ENCODE measurements at regions not wholly inside any gene's neighbourhood (a gene's known extent, or its start where the extent isn't known, plus 50 kb on each side); places are given as distances from the start of the nearest gene placed in this dataset.

DNA sequence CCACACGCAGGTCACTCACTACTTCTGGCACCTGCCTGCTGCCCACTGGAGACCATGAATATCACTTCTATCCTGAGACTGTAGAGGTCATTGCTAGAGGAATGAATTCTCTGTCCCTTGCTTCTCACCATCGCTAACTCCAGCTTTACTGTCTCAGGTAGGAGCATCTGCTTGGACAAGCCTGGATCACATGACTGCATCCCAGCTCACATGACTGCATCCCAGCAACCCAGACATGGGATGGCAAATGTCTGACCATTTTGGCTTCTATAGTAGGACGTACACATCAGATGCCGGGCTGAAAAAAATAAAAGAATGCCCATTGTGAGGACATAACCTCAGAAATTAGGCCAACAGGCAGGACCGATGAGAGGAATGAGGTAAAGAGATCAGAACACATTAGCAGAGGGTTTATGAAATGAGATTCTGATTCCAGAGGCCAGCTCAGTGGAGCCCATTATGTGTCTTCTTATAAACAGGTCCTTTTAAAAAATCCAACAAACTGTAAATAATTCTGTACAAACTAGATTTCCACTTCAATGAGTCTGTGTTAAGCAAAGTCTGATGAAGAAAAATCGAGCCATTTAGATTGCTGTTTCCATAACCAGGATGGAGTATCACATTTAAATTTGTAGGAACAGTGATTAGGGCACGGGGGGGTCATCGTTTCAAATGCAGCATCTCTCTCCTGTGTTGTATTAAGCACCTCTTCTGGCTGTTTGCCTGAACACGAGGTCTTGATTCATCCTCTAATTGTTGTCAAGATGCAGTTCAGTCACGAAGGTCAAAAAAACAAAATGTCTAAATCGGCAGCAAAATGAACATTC, 126.7 kb downstream of the MTHFS start:
- Histone ChIP-seq H3K27me3 (no peaks in the 10 kb centered on the region), H3K4me3 (no peak overlapping the region), H3K27ac (no peak overlapping the region), H3K4me1 (no peaks in the 10 kb centered on the region), H3K9ac (ENCODE audit: low read depth in 2 of 2, low read length in 2 of 2) (no peak overlapping the region), H3K36me3 (no peaks in the 10 kb centered on the region), H3K9me3 (no peaks in the 10 kb centered on the region)
- intact Hi-C loops (cut with DNase I), result no loop called here
- TF ChIP-seq, protein P1, sequence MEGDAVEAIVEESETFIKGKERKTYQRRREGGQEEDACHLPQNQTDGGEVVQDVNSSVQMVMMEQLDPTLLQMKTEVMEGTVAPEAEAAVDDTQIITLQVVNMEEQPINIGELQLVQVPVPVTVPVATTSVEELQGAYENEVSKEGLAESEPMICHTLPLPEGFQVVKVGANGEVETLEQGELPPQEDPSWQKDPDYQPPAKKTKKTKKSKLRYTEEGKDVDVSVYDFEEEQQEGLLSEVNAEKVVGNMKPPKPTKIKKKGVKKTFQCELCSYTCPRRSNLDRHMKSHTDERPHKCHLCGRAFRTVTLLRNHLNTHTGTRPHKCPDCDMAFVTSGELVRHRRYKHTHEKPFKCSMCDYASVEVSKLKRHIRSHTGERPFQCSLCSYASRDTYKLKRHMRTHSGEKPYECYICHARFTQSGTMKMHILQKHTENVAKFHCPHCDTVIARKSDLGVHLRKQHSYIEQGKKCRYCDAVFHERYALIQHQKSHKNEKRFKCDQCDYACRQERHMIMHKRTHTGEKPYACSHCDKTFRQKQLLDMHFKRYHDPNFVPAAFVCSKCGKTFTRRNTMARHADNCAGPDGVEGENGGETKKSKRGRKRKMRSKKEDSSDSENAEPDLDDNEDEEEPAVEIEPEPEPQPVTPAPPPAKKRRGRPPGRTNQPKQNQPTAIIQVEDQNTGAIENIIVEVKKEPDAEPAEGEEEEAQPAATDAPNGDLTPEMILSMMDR (IDR thresholded peaks at IDR 0.05), result no peak
- no peak for DNase-seq

DNA sequence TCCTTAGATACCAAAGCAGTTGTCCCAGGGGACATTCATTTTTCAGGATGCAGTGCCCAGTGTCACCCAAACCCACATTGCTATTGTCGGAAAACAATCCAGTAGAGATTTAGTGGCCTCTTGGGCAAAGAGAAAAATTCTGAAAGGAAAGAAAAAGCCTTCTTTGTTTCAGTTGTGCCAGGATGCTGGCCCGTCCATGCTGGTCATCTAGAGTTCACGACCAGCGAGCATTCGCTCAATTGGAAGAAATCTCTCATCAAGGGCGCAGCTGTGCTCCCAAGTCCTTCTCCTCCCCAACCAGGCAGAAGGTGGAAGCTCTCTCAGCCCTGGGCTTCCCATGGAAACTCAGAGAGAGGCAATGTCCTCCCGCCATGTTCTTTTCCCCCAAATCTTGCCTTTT, 123.7 kb downstream of the MTHFS start:
- intact Hi-C loops (cut with DNase I), result no loop called here
- TF ChIP-seq, protein P1 (IDR thresholded peaks at IDR 0.05), result no peak
- Histone ChIP-seq H3K9ac (ENCODE audit: low read depth in 2 of 2, low read length in 2 of 2) (no peak overlapping the region), H3K4me3 (no peak overlapping the region), H3K36me3 (no peaks in the 10 kb centered on the region), H3K9me3 (no peaks in the 10 kb centered on the region), H3K27ac (no peak overlapping the region), H3K4me1 (no peaks in the 10 kb centered on the region), H3K27me3 (no peaks in the 10 kb centered on the region)
- no peak for DNase-seq

DNA sequence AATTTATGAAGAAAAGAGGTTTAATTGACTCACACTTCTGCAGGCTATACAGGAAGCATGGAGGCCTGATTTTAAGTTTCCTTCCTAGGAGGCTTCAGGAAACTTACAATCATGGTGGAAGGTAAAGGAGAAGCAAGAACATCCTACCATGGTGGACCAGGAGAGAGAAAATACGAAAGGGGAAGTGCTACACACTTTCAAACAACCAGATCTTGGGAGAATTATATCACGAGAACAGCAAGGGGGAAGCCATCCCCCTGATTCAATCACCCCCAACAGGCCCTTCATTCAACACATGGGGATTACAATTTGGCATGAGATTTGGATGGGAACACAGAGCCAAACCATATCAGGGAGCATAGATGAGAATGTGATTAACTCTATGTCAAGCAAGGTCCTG, 121.0 kb downstream of the MTHFS start:
- Histone ChIP-seq H3K4me3 (no peak overlapping the region), H3K27me3 (no peaks in the 10 kb centered on the region), H3K9ac (ENCODE audit: low read depth in 2 of 2, low read length in 2 of 2) (no peak overlapping the region), H3K27ac (no peak overlapping the region), H3K4me1 (no peaks in the 10 kb centered on the region), H3K36me3 (no peaks in the 10 kb centered on the region), H3K9me3 (no peaks in the 10 kb centered on the region)
- intact Hi-C loops (cut with DNase I), result no loop called here
- TF ChIP-seq, protein P1 (IDR thresholded peaks at IDR 0.05), result no peak
- no peak for DNase-seq

DNA sequence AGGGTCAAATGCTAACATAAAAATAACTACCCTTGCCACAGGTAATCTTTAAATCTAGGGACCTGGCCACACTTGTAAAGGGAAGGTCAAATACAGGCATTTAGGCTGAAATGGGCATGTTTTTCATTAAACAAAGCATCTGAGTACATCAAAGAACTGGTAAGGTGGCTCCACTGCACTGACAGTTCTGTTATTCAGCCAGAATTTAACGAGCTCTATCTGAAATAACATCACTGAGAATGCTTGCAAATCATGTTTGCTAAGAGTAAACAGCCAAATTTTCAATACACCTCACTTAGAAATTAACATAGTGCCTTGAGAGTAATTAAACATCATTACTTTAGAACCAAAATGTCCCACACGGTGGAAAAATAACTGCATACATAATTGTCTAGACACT, 118.9 kb downstream of the MTHFS start:
- no peak overlapping the region for H3K4me3 ChIP-seq
- no peaks in the 10 kb centered on the region for H3K4me1 ChIP-seq
- H3K27me3 ChIP-seq, result no peaks in the 10 kb centered on the region
- H3K27ac ChIP-seq, result no peak overlapping the region
- no peaks in the 10 kb centered on the region for H3K9me3 ChIP-seq
- intact Hi-C loops (cut with DNase I), result no loop called here
- no peaks in the 10 kb centered on the region for H3K36me3 ChIP-seq
- no peak overlapping the region for H3K9ac ChIP-seq (ENCODE audit: low read depth in 2 of 2, low read length in 2 of 2)
- DNase-seq, result no peak
- TF ChIP-seq, protein P1 (IDR thresholded peaks at IDR 0.05), result no peak

DNA sequence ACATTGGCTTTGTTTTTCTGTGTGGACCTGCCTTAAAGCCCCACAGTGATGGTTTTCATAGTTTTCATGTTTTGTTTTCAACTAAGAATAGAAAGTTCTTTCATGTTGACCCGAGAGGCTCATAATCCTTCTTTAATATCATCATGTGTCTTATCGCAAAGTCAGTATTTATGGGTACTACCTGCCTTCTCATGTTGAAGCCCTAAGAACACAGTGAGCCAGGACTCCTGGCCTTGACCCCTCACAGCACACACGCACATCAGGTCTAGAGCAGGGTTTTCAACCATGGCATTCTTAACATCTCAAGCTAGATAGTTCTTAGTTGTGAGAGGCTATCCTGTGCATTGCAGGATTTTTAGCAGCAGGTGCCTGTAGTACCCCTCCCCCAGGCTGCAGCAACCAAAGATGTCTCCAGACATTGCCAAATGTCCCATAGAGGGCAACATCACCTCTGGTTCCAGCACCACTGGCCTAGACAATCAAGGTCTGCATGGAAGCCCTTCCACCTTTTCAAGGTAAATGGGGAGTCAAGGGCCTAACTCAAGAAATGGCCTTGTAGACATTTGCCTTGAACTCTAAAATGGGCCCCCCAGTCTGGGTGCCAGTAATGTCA, 118.3 kb downstream of the MTHFS start:
- intact Hi-C loops (cut with DNase I), result no loop called here
- Histone ChIP-seq H3K27me3 (no peaks in the 10 kb centered on the region), H3K9me3 (no peaks in the 10 kb centered on the region), H3K36me3 (no peaks in the 10 kb centered on the region), H3K4me3 (no peak overlapping the region), H3K4me1 (no peaks in the 10 kb centered on the region), H3K9ac (ENCODE audit: low read depth in 2 of 2, low read length in 2 of 2) (no peak overlapping the region), H3K27ac (no peak overlapping the region)
- no peak for DNase-seq
- TF ChIP-seq, protein P1 (IDR thresholded peaks at IDR 0.05), result no peak

Measured in colonic mucosa (tissue), 4 donors.